ENCODE measurements at regions not wholly inside any gene's neighbourhood (a gene's known extent, or its start where the extent isn't known, plus 50 kb on each side); places are given as distances from the start of the nearest gene placed in this dataset.

DNA sequence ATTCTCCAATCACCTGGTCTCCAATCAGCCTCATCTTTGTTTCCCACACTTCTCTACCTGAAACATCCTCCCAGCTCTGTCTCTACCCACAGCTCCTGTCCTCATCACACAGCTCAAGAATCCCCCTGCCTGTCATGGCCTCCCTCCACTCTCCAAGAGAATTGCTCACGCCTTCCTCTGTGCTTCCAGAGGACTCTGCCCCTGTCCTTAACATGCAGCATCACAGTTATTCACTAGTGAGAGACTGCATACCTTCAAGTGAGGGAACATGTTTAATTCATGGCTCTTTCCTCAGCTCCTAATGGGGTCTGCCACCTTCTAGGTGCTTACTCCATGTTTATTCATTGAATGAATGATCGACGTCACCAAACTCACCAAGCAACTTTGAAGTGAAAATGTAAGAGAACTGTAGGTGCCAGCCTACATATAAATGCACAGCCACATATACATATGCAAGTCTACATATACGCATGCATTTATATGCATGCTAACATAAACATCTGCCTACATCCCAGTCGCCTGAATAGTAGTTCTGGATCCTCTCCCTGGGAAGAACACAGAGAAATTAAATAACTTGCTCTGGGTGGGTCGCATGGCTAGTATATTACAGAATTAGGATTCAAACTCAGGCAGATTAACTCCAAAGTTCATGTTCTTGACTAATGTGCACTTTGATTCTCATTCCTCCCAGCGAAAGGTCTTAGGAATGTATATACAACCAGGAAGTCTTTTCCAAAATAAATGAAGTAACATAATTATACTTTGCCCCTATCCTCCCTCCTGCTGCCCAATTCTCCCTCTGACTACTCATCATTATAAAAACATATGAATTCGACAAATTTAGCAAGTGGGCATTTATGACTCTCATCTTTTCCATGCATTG lies 295.6 kb downstream of the MAFB start:
- DNase-seq (ENCODE audit: low spot score) = no peak

DNA sequence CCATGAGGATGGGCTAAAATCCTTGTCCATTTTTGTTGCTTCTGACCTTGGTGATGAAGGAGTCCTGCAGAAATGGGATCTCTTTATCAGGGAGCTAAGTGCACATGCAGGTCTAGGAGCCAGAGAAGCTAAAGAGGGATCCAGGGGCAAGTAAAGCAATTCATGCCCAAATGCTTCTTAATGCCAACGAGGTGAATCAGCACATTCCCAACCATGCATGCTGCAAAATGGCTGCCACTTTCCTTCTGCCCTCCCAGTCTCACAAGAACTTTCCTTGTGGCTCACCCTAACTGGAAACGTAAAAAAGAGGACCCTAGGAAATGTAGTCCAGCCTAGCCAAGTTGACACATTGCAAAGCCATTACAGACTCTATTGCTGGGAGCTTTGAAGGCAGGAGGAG lies 298.4 kb downstream of the MAFB start:
- DNase-seq (ENCODE audit: low spot score) = no peak

DNA sequence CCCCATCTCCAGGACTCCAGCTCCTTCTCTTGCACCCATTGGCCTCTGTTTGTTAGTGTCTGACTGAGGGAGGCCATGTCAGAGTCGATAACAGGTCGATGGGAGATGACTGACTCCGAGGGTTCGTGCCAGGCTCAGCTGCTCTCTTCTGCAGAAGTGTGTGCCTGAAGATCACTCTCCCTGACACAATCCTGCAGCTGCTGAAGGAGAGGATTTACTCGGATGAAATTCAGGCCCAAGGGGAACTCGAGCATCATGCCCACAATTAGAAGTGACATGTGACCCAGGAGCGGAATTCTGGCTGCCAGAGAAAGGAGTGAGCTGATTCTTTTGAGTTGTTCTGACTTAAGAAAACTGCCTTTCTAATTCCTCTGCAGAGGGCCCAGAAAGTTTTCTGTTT lies 318.2 kb downstream of the MAFB start:
- DNase-seq (ENCODE audit: low spot score) = no peak

DNA sequence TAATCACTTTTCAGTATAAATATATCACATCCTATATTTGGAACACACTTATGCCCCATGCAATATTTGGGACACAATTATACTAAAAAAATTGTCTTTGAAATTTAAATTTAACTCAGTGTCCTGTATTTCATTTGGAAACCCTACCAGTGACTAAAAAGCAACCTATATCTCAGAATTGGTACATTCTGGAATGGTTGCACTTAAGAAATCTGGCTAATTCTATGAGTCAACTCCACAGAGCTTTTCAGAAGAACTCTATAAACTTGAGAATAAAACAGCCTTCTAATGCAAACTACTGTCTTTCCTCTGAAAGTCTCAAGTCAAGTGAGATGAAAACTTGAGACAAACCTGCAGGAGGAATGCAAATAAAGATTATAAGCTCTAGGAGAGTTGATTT lies 320.2 kb downstream of the MAFB start:
- DNase-seq (ENCODE audit: low spot score) = no peak

DNA sequence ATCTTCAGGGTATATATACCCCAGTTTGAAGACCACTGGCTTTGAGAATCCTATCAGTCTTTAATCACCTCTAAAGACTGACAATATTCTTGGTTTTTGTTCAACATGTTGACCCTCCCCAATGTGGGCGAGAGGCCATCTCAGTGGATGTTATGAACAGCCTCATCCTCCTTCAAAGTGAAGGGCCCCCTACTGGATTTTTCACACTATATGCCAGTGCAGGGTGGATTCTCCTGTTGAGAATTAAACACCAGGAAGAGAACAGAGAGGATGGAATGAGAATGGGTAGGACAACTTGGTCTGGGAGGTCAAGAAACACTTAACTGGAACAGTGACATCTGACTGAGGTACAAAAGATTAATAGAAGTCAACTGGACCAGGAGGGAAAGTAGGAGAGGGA lies 327.1 kb downstream of the MAFB start:
- no peak for DNase-seq (ENCODE audit: low spot score)

DNA sequence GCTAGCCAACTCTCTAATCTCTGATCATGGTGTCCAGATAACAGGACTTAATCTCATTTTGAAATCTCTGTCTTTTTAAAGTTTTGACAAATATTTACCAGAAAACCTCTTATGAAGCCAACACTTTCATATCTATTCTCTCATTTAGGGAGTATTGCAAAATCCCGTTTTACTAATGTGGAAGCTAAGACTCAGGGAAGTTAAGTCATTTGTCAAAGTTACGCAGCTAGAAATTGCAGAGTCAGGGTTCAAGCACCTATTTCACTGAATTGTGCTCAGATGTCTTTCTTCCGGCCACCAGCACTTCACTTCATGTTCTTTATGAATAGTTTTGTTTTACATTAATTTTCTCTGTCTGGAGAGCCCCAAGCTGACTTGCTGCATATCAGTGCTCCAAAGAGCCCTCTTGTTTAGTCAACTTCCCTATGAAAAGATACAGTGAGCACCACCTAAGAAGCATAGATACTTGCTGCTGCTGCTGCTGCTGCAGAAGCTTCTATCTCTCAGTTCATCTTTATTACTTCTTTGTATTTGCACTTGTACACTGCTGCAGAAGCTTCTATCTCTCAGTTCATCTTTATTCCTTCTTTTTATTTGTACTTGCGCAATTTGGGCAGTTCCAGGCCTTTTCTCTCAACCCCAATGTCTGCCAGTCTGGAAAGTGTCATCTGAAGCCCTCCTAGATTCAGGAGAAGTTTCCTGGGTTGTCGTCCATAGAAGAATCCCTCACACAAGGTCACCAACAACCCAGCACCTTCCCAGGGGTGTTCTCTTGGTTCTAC lies 329.7 kb downstream of the MAFB start:
- DNase-seq (ENCODE audit: low spot score) = no peak

DNA sequence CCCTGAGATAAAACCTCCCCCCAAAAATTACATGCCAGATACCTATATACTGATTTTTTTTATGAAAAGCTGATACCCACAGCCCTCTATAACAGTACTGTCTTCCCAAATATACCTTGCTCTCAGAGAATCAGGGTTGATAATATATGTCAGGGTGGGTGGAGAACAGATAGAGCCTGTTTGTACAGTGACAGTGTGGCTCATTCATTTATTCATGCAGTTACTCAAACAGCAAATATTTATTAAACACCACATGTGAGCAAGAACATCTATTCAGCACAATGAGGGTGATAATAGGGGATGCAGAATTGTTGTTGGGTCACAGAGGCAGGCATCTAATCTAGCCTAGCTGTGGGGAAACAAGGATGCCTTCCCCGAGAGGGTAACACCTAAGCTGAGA lies 334.2 kb downstream of the MAFB start:
- DNase-seq (ENCODE audit: low spot score) = no peak

DNA sequence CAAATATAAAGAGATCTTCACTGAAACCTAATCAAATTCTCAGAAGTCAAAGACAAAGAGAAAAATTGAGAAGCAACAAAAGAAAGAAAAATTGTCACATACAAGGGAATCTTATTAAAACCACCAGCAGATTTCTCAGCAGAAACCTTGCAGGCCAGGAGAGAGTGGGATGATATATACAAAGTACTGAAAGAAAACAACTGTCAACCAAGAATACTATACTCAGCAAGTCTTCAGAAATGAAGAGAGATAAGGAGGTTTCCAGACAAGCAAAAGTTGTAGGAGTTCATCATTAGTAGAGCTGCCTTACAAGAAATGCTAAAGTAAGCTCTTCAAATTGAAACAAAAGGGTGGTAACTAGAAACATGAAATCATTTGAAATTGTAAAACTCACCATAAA lies 345.6 kb downstream of the MAFB start:
- DNase-seq (ENCODE audit: low spot score) = no peak

DNA sequence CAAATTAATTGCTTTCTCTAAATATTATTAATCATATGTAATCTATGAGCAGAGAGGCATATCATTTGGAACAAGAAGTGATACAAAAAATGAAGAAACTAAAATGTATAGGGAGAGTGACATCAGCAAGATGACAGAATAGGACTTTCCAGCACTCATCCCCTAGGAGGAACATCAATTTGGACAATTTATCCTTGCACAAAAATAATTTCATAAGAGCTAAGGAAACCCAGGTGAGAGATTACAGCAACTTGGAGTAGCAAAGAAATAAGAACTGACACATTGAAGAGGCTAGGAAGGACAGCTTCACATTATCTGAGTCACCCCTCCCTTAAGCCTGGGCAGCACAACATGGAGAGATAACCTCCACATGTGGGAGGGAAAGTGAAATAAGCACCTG lies 347.5 kb downstream of the MAFB start:
- no peak for DNase-seq (ENCODE audit: low spot score)

DNA sequence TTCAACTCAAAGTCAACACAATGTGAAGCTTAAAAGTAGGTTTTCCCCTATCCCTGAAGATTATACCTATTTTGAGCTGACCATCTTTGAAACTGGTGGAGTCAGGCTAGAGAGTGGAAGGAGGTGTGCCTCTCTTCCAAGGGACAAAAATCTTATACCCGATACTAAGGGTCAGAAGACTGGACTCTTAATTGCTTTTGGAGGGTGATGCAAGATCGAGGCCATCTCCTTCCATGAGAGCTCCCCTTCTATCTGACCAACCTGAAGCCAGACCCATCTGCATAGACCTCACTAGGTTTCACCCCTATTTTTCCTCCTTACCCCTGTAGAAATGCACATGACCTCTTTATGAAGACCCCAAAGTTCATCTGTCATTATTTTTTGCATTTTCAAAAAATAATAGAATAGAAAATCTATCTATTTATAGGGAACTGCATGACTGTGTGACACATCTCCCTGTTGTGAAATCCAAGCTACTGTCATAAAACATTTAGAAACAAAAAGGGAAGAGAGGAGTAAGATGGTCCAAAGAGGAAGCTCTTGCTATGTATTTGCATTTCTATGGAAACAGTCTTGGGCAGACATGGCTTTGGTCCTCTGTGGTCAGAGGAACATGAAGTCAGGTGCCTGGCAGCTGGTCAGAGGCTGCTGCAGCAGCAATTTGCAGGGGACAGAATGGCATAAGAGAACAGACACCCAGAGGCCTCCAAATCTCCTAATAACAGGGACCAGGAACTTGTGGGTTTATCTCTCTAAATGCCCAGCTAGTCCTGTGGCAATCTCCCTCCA lies 349.2 kb downstream of the MAFB start:
- no peak for DNase-seq (ENCODE audit: low spot score)

DNA sequence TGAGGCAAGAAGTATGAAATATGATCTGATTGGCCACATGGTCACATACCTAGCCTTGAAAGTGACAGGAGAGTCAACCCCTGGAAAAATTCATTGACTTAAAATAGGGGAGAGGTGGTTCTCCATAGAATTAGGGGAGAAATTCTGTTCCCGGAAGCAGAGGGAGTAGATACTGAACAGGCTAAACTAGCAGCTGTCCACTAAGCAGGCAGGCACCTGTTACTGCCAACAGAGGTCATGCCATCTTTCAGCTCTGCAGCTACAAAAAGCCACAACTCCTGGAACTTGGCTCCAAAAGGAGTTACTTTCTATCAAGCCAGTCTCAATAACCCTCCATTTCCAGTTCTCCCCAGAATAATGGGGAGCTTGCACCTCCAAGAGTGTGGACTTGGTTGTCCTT lies 352.5 kb downstream of the MAFB start:
- no peak for DNase-seq (ENCODE audit: low spot score)

DNA sequence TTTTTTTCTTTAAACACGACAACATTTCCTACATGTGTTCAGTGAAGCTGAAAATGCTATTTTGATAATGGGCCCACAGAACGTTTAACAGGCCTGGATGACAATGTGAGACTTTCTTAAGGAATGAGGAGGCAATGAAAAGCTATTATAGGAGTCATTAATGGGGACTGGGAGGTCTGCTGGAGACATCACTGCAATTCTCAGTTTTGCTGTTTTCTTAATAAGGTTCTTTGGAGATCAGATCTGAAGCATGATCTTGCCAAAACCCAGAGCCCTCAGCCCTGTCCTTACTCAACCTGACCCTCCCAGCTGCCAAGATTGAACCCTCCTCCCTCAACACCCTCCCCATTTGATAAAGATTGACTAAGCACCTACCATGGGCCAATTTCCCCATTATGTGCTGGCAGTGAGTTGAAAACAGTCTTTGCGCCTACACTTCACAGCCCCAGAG lies 353.1 kb downstream of the MAFB start:
- DNase-seq (ENCODE audit: low spot score) = no peak

DNA sequence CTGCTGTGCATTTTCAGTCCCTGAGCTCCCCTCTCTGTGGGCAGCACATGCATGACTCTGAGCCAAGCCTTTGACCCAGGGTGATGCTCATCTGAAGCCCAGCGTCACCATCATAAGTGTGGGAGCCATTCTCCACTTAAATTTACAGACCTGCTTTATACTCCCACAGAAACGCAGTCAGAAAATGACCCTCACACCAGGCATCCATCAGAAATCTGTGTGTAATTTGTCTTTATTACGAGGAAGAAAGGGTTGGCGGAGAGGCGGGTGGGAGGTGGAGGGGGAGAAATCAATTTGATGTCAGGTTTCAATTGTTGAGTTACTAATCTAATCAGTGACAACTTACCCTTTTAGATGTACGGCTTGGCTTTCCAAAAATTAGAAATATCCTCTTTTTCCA lies 353.6 kb downstream of the MAFB start:
- no peak for DNase-seq (ENCODE audit: low spot score)

DNA sequence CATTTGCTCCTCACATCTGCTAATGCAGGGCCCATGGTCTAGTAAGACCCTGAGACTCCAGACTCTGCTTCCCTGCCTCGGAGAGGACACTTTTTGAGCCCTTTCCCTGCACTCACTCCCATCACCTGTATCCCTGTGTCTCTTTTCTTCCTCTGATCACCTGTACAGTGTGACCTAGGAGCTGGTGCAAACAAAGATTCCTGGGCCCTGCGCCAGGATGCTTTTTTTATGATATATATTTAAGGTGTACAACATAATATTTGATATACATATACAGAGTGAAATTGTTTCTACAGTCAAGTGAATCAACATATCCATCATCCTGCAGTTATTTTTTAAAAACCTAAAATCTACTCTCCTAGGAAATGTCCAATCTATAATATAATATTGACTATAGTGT lies 355.4 kb downstream of the MAFB start:
- no peak for DNase-seq (ENCODE audit: low spot score)

DNA sequence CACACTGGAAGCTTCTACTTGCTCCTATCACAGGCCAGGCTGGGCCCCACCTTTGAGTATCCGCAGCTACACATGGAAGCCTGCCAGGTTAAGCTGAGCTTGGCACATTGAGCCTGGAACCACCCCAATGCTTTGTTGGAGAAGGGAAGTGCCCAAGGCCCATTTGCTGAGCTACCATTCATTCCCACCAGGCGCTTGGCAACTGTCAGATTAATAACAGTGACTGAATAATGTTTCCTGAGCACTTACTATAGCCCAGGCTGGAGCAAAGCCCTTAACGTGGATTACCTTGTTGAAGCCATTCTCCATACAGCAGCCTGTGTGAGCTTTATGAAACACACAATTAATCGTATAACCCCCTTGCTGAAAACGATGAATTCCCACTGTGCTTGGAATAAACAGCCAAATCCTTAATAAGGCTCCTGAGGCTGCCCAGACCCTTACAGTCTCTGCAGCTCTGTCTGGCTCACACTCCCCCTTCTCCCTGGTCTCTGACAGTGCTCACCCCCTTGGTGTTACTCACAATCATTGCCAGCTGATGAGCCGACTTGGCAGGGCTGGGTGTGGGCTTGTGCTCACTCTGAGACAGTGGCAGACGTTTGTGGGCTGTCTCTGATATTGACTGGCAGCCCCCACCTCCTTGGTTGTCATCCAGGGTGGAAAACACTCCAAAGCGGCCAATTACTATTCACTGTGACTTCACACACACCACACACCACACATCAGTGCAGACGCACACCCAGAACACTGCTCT lies 357.1 kb downstream of the MAFB start:
- no peak for DNase-seq (ENCODE audit: low spot score)

DNA sequence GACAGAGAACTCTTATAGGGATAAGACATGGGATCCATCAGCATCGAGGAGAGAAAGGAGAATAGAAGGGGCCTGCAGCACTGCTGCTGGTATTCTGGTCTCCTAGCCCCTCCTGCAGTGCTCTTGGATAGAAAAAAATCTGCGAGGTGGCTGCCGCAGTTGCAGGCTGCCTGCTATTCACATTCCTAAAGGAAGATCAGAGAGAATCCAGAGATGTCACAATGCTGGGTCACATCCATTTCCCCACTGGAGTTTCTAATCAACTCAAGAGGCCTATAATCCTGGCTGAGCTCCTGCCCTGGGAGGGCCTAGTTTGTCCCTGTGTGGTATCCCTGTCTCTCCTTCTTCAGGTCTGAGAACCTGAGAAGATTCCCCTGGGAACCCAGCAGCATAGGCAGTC lies 357.8 kb downstream of the MAFB start:
- no peak for DNase-seq (ENCODE audit: low spot score)

DNA sequence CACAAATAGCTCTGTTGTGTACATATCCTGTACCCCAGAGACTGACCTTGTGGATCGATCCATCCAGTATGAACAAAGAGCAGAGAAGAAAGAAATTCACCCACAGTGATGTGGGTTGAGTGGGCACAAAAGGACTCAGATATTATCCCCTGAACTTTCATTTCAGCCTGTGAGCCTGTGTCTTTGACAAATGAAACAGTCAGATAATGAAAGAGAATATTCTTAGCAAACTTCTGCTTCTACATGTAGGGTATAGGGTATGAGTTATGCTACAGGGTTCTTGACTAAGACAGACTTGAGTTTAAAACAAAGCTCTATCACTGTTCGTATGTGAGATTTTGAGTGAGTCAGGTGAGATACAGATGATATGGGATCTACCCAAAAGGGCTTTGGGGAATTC lies 359.7 kb downstream of the MAFB start:
- no peak for DNase-seq (ENCODE audit: low spot score)

DNA sequence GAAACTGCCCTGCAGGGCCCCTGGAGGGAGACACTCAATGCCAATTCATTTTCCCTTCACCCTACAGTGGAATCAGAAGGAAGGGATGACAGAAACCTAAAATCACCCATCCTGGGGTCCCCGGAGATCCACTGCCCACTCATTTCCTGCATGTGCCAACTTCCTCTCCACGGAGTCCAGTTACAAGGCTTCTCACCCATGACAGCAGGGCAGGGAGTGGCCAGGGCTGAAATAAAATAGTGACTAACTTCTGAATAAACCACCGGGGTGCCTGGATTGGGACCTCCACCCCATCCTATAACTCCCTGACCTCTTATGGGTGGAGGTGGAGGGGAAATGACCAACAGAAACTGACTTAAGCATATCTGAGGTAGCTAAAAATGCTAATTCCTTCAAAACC lies 362.3 kb downstream of the MAFB start:
- no peak for DNase-seq (ENCODE audit: low spot score)

DNA sequence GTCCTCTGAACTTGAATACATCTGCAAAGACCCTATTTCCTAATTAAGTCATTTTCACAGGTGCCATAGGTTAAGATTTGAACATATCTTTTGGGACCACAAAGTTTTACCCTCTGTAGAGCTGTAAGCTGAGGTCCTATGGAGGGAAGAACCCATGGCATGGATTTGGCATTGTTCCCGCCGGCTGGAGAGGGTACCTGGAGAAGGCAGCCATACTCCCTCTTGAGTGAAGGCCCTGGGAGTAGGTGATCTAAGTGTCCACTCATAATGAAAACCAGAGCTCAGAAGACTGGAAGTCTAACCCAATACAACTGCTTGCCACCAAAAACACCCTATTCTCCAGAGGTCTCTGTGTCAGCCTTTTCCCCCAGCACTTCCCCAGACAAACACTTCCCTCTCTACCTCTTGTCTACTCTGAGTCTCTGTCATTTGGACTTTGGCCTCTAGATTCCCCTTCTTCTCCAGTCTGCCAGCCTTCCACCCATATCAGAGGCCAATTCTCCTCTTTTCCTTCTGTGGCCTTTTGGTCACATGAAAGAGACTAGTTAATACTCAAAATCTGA lies 363.9 kb downstream of the MAFB start:
- no peak for DNase-seq (ENCODE audit: low spot score)

DNA sequence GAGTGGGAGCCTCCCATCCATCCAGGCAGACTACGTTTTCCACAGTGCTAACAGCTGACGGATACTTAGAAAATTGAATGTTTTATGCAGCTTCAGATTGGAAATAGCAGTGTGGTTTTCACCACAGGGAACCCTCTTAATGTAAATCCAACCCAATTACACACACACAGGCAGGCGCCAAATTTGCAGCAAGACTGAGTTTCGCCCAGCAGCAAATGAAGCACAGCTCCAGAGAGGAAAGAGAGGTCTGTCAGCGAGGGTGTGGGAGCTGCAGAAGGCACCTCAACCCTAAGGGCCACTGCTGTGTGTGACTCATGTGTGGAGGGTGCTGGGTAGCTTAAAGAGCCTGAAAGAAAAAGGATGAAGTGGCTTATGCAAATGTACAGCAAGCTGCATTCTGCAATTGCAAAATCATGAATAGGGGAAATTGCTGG lies 365.7 kb downstream of the MAFB start:
- no peak for DNase-seq (ENCODE audit: low spot score)

DNA sequence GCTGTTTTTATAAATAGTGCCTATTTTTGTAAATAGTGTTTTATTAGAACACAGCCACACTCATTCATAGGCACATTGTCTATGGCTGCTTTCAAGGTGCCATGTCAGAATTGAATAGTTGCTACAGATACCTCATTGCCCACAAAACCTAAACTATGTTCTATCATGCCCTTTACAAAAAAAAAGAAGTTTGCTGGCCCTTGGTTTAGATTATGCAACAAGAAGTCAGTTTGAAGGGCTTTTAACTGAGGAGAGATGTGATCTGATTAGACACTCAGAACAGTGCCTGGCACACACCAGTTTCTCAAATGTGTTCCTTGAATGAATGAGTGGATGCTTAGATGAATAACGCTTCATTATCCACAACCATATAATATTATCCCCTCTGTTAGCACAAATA lies 366.1 kb downstream of the MAFB start:
- DNase-seq (ENCODE audit: low spot score) = no peak

Data from hepatic stellate cell (primary cell).